Breast epithelium (tissue), 4 donors: ENCODE measurements at regions not wholly inside any gene's neighbourhood (a gene's known extent, or its start where the extent isn't known, plus 50 kb on each side); places are given as distances from the start of the nearest gene placed in this dataset.
A peak's percentile ranks its signal among the peaks of the same experiment; 100 is the strongest.

ENCODE experiments used
- DNase-seq, 2 donors: peaks; one replicate each; pipeline ENCODE4 v3.0.0-alpha.2; 2019; ENCODE audit warnings: low spot score in 2 of 2
- H3K27ac ChIP-seq, 2 donors: fragments of 200-600 bp; sonication (generic) in 1 of 2; one replicate each; pipeline ENCODE4 v1.5.1; 2016 to 2019; ENCODE audit warnings: mild to moderate bottlenecking in 1 of 2
- H3K27me3 ChIP-seq, 2 donors: fragments of 200-600 bp; sonication (generic) in 1 of 2; one replicate each; pipeline versions ENCODE4 v1.5.1 to v1.6.0; 2017 to 2019; ENCODE audit warnings: control low read depth in 1 of 2, mild to moderate bottlenecking in 1 of 2
- H3K36me3 ChIP-seq: fragments of 200-600 bp; one replicate; pipeline ENCODE4 v1.5.1; 2019
- H3K4me1 ChIP-seq, 2 donors: fragments of 200-600 bp; sonication (generic); one replicate each; pipeline ENCODE4 v1.5.1; 2016 to 2019; ENCODE audit warnings: control low read depth in 1 of 2
- H3K4me3 ChIP-seq, 3 donors: fragments of 200-600 bp; sonication (generic); 1 replicate in 2 of 3; 2 replicates in 1 of 3; pipeline ENCODE4 v1.5.1; 2016 to 2019; ENCODE audit warnings: mild to moderate bottlenecking in 3 of 3, moderate library complexity in 2 of 3
- H3K9me3 ChIP-seq, 2 donors: fragments of 200-600 bp; sonication (generic) in 1 of 2; one replicate each; pipeline ENCODE4 v1.5.1; 2016 to 2019; ENCODE audit warnings: control low read depth in 1 of 2
- POLR2A ChIP-seq: fragments of 450-650 bp; IDR thresholded peaks from one replicate; pipeline ENCODE4 v1.6.1; 2016; ENCODE audit warnings: antibody characterized with exemption, mild to moderate bottlenecking, moderate library complexity
- POLR2AphosphoS5 ChIP-seq, 3 donors: sonication (generic); formaldehyde crosslinking; IDR thresholded peaks; one replicate each; pipeline ENCODE4 v1.6.1; 2017; ENCODE audit warnings: antibody characterized with exemption in 3 of 3
- intact Hi-C: fragments of 100-400 bp; cut with DNase I; formaldehyde crosslinking; loops from one replicate; pipeline ENCODE4 v1.15.1; 2023; ENCODE audit warnings: low total_unique reads
- TF ChIP-seq, protein P1 (sequence below), 3 donors: fragments of 450-650 bp; IDR thresholded peaks; one replicate each; pipeline ENCODE4 v1.5.1; 2016 to 2017; ENCODE audit warnings: antibody characterized with exemption in 3 of 3, mild to moderate bottlenecking in 3 of 3, moderate library complexity in 3 of 3

DNA sequence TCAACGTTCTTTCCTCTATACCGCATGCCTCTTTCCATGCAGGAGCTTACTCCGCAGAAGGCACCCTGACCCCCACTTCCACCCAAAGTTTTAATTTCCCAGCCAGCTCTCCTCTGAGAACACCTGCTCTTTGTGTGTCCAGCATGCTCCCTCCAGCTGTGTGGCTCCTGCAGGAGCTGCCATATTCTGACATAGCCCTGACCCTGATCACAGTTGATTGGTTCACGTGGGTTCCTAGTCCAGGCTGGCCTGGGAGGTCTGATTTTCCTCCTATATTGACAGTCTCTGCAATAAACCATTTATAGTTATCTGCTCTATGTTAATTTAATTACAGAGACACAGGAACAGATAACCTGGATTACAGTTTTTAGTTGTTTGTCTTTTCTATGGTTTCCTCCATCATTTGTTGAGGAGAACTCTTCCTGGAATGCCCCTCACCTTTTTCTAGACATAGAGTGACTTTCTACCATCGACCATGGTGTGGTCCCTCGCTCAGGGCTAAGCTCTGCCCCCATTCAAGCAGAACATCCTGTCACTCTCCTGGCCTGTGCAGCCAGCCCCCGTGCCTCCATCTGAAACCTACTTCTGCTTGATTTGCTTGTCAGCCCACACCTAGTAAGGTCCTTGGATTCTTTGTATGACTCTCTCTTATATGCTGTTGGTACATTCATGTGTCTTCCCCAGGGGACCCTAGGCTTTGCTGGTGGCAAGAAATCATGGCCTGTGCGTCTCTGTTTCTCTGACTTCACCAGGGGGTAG, 231.5 kb downstream of the LPIN1 start:
- H3K9me3 ChIP-seq: peaks cover 15 to 25% of the 10 kb centered on the region in 2 donors
- no peak for TF ChIP-seq POLR2AphosphoS5 (IDR thresholded peaks at IDR 0.05)
- no peak for TF ChIP-seq POLR2A
- TF ChIP-seq, protein P1, sequence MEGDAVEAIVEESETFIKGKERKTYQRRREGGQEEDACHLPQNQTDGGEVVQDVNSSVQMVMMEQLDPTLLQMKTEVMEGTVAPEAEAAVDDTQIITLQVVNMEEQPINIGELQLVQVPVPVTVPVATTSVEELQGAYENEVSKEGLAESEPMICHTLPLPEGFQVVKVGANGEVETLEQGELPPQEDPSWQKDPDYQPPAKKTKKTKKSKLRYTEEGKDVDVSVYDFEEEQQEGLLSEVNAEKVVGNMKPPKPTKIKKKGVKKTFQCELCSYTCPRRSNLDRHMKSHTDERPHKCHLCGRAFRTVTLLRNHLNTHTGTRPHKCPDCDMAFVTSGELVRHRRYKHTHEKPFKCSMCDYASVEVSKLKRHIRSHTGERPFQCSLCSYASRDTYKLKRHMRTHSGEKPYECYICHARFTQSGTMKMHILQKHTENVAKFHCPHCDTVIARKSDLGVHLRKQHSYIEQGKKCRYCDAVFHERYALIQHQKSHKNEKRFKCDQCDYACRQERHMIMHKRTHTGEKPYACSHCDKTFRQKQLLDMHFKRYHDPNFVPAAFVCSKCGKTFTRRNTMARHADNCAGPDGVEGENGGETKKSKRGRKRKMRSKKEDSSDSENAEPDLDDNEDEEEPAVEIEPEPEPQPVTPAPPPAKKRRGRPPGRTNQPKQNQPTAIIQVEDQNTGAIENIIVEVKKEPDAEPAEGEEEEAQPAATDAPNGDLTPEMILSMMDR (IDR thresholded peaks at IDR 0.05): no peak
- no peaks in the 10 kb centered on the region for H3K36me3 ChIP-seq
- no peaks in the 10 kb centered on the region for H3K4me1 ChIP-seq
- H3K27ac ChIP-seq: no peak overlapping the region
- no peaks in the 10 kb centered on the region for H3K27me3 ChIP-seq
- no peak overlapping the region for H3K4me3 ChIP-seq
- intact Hi-C loops: no loop called here
- no peak for DNase-seq

DNA sequence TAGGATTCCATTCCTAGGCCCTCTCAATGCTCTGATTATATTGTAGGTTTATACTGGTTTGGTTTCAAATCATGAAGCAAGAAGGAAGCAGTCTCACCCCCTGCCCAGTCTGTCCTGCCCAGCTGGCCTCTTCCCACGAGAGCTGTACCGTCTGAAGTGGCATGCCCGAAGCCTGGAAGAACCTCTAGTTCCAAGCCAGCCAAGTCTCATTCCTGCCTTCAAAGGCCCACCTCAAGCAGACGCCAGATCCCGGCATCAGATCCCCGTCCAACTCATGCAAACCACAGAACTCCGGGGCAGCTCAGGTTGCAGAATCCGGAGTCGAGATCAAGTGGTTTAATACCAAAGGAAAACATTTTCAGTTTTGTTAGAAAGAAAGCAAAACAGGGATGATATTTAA, 234.4 kb downstream of the LPIN1 start:
- intact Hi-C loops: no loop called here
- Histone ChIP-seq H3K9me3 (no peaks in the 10 kb centered on the region), H3K27ac (peak overlapping the region; percentile 19 to 27), H3K4me1 (no peaks in the 10 kb centered on the region), H3K36me3 (no peaks in the 10 kb centered on the region), H3K27me3 (no peaks in the 10 kb centered on the region), H3K4me3 (no peak overlapping the region)
- no peak for TF ChIP-seq POLR2A
- peak in 1 of 2 donors; percentile 63 for DNase-seq

DNA sequence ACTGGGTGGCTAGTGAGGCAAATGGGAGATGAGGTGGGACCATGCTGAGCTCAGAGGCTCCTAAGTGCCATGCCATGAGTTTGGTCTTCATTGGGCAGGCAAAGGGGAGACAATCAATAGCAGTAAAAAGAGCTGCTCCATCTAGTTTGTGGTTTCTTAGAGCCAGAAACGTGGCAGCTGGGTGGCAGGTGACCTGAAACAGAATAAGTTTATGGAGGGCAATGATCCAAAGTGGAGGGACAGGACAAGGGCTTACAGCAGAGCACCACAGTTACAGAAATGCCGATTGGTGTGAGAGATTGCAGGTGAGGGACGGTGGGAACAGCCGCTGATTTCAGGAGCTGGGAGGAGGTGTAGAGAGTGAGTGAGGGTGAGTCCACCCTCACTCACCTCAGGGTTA, 237.0 kb downstream of the LPIN1 start:
- no peaks in the 10 kb centered on the region for H3K36me3 ChIP-seq
- no peak overlapping the region for H3K4me3 ChIP-seq
- H3K27ac ChIP-seq: no peak overlapping the region
- no peaks in the 10 kb centered on the region for H3K4me1 ChIP-seq
- DNase-seq: no peak
- TF ChIP-seq, protein P1 (IDR thresholded peaks at IDR 0.05): no peak
- TF ChIP-seq POLR2AphosphoS5 (IDR thresholded peaks at IDR 0.05) (no peak), POLR2A (no peak)
- no peaks in the 10 kb centered on the region for H3K9me3 ChIP-seq
- no peaks in the 10 kb centered on the region for H3K27me3 ChIP-seq
- intact Hi-C loops: no loop called here

DNA sequence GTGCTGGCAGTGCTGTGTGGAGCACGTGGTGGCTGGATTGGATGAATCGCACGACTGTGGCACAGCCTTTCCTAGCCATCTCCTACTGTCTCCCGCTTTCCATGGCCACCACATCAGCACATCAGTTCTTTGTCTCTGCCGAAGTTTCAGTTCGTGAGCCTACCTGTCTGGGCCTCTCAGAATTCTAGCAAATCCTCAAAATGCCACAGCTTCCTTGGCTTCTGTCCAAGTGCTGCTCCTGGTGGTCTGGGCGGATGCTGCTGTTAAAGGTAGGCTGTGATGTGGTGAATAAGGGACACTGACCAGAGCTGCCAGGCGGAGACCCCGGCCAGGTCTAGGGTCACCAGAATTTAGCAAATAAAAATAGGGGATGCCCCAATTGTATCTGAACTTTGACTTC, 237.4 kb downstream of the LPIN1 start:
- Histone ChIP-seq H3K9me3 (no peaks in the 10 kb centered on the region), H3K4me1 (no peaks in the 10 kb centered on the region), H3K27ac (no peak overlapping the region), H3K27me3 (no peaks in the 10 kb centered on the region), H3K36me3 (no peaks in the 10 kb centered on the region), H3K4me3 (no peak overlapping the region)
- no peak for DNase-seq
- intact Hi-C loops: no loop called here
- TF ChIP-seq POLR2AphosphoS5 (IDR thresholded peaks at IDR 0.05) (no peak), POLR2A (no peak)
- TF ChIP-seq, protein P1 (IDR thresholded peaks at IDR 0.05): no peak

DNA sequence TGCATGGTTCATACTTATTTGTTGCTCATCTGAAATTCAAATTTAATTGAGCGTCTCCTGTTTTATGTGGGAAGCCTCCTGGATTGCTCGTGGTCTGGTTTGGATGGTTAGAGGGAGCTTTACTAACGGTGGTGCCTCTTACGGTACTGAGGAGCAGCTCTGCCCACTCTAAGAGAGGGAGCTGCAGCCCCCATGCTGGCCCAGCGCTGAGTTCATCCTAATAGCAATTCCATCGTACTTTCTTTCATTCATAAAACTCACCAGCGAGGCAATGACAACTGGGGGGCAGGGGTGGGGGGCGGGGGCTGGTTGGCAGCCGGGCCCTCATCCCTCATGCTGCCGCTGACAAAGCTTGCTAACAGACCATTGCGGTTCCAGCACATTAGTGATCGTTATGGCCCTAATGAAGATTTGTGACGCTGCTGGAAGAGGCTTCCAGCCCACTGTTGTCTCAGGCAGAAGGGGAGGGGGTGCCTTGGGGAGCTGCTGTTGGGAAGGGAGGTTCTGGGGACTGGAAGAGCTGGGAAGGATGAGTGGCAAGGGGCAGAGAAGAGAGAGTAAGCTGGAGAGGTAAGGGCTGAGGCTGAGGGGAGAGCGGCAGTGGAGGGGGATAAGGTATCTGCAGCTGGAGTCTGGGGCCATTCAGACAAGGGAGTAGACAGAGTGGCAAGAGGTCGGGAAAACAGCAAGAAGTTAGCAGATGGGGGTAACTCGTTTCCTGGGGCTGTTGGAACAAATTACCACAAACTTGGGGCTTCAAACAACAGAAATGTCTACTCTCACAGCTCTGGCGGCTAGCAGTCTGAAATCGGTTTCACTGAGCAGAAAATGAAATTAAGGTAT, 238.1 kb downstream of the LPIN1 start:
- Histone ChIP-seq H3K27ac (no peak overlapping the region), H3K4me1 (no peaks in the 10 kb centered on the region), H3K9me3 (no peaks in the 10 kb centered on the region), H3K36me3 (no peaks in the 10 kb centered on the region), H3K27me3 (no peaks in the 10 kb centered on the region), H3K4me3 (no peak overlapping the region)
- no peak for TF ChIP-seq POLR2AphosphoS5 (IDR thresholded peaks at IDR 0.05)
- no peak for DNase-seq
- intact Hi-C loops: no loop called here
